ENCODE measurements at regions not wholly inside any gene's neighbourhood (a gene's known extent, or its start where the extent isn't known, plus 50 kb on each side); places are given as distances from the start of the nearest gene placed in this dataset.

DNA sequence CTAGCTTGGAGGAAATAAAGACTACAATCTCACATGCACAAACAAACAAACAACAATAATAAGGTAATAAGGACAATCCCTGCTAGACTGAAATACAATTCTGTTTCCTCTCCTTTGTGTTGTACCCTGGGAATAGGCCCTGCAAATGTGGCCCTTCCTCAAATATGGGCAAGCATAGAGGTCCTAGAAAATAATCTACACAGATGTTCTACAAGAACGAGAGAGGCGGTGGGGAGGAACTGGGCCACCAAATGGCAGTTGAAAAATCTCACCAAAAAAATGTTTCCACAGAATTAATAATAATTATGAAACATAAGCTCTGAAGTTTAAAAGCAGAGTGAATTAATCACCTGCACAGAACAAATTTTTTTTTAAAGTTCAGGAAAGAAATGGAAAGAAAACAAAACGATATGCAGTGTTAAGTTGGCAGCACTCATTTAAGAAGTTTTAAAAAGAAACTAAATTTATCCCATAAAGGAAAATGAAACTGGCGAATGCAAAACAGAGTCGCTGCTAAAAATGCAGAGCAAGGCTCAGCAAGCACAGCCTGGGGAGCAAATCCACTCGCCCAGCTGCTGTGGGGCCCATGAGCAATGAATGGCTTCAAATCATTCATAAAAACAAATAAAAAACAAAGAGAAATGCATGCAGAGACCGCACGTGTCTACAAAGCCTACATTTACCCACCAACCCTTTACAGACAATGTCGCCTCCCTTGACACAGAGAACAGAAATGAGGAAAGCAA lies 475.4 kb downstream of the OCA2 start:
- WGBS, 2 donors, result 88 to 91% methylated on average over 9 of the region's 9 CpGs
- Histone ChIP-seq H3K4me1 (ENCODE audit: control insufficient read depth in 5 of 5, insufficient read depth in 5 of 5, low read length in 5 of 5) (peaks cover 0 to 7% (median 0%) of the 10 kb centered on the region in 5 donors), H3K27me3 (ENCODE audit: control insufficient read depth in 3 of 3, insufficient read depth in 3 of 3, low read length in 2 of 3) (no peaks in the 10 kb centered on the region), H3K36me3 (ENCODE audit: control insufficient read depth in 4 of 4, insufficient read depth in 4 of 4, low read length in 4 of 4) (no peaks in the 10 kb centered on the region), H3K9me3 (ENCODE audit: control insufficient read depth in 4 of 4, insufficient read depth in 3 of 4, low read length in 3 of 4) (peaks cover 0 to 5% (median 1%) of the 10 kb centered on the region in 4 donors), H3K27ac (ENCODE audit: low read depth in 1 of 2, low read length in 1 of 2) (no peak overlapping the region), H3K9ac (ENCODE audit: insufficient read depth in 1 of 2, low read length in 2 of 2) (no peak overlapping the region), H3K4me3 (no peak overlapping the region)
- TF ChIP-seq, protein P1, sequence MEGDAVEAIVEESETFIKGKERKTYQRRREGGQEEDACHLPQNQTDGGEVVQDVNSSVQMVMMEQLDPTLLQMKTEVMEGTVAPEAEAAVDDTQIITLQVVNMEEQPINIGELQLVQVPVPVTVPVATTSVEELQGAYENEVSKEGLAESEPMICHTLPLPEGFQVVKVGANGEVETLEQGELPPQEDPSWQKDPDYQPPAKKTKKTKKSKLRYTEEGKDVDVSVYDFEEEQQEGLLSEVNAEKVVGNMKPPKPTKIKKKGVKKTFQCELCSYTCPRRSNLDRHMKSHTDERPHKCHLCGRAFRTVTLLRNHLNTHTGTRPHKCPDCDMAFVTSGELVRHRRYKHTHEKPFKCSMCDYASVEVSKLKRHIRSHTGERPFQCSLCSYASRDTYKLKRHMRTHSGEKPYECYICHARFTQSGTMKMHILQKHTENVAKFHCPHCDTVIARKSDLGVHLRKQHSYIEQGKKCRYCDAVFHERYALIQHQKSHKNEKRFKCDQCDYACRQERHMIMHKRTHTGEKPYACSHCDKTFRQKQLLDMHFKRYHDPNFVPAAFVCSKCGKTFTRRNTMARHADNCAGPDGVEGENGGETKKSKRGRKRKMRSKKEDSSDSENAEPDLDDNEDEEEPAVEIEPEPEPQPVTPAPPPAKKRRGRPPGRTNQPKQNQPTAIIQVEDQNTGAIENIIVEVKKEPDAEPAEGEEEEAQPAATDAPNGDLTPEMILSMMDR (IDR thresholded peaks at IDR 0.05; ENCODE audit: control extremely low read depth, extremely low read depth), result no peak
- ATAC-seq (ENCODE audit: insufficient read depth, low FRiP score) (no peak), DNase-seq (no peak)

DNA sequence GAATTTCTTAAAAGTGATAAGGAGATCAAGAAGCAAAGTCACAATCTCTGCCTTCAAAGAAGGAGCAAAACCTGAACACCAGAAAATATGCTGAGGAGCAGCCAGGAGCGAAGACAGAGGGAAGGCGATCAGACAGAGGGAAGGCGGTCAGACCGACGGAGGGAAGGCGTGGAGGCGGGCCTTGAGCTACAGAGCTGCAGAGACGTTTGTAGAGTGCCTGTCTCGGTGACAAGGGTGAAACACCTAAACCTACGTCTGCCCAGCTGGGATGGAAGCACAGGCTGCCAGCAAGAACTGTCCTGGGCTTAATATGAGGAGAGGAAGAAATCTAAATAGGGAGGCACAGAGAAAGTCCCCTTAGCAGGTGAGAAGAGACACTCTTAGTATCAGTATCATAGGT lies 476.0 kb downstream of the OCA2 start:
- ATAC-seq (ENCODE audit: insufficient read depth, low FRiP score), result no peak
- peaks cover 0 to 7% (median 0%) of the 10 kb centered on the region in 5 donors for H3K4me1 ChIP-seq (ENCODE audit: control insufficient read depth in 5 of 5, insufficient read depth in 5 of 5, low read length in 5 of 5)
- no peaks in the 10 kb centered on the region for H3K36me3 ChIP-seq (ENCODE audit: control insufficient read depth in 4 of 4, insufficient read depth in 4 of 4, low read length in 4 of 4)
- H3K9me3 ChIP-seq (ENCODE audit: control insufficient read depth in 4 of 4, insufficient read depth in 3 of 4, low read length in 3 of 4), result peaks cover 0 to 5% (median 1%) of the 10 kb centered on the region in 4 donors
- no peaks in the 10 kb centered on the region for H3K27me3 ChIP-seq (ENCODE audit: control insufficient read depth in 3 of 3, insufficient read depth in 3 of 3, low read length in 2 of 3)
- 68 to 77% methylated on average over 10 of the region's 10 CpGs for WGBS, 2 donors
- no peak overlapping the region for H3K4me3 ChIP-seq
- no peak for DNase-seq
- H3K9ac ChIP-seq (ENCODE audit: insufficient read depth in 1 of 2, low read length in 2 of 2), result no peak overlapping the region
- H3K27ac ChIP-seq (ENCODE audit: low read depth in 1 of 2, low read length in 1 of 2), result no peak overlapping the region
- TF ChIP-seq, protein P1 (IDR thresholded peaks at IDR 0.05; ENCODE audit: control extremely low read depth, extremely low read depth), result no peak

DNA sequence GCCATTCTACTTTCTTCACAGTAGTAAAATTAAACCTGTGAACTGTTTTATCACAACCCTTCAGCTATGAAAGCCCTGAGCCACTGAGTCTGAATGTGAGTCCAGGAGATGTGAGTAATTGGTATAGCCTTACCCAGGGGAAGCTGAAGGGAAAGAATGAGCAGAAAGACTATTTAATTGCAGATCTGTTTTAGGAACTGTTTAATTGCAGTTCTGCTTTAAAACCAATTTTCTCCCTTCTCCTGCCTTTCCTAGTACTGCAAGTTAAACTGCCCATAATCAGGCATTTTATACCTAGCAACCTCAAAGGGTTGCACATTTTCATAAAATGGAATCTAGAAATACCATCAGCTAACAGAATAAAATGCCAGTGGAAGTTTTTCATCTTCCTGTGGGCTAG lies 476.7 kb downstream of the OCA2 start:
- Histone ChIP-seq H3K27me3 (ENCODE audit: control insufficient read depth in 3 of 3, insufficient read depth in 3 of 3, low read length in 2 of 3) (no peaks in the 10 kb centered on the region), H3K36me3 (ENCODE audit: control insufficient read depth in 4 of 4, insufficient read depth in 4 of 4, low read length in 4 of 4) (no peaks in the 10 kb centered on the region), H3K27ac (ENCODE audit: low read depth in 1 of 2, low read length in 1 of 2) (no peak overlapping the region), H3K9me3 (ENCODE audit: control insufficient read depth in 4 of 4, insufficient read depth in 3 of 4, low read length in 3 of 4) (peaks cover 0 to 5% (median 1%) of the 10 kb centered on the region in 4 donors), H3K4me1 (ENCODE audit: control insufficient read depth in 5 of 5, insufficient read depth in 5 of 5, low read length in 5 of 5) (peaks cover 0 to 7% (median 0%) of the 10 kb centered on the region in 5 donors), H3K4me3 (no peak overlapping the region), H3K9ac (ENCODE audit: insufficient read depth in 1 of 2, low read length in 2 of 2) (no peak overlapping the region)
- TF ChIP-seq, protein P1 (IDR thresholded peaks at IDR 0.05; ENCODE audit: control extremely low read depth, extremely low read depth), result no peak
- DNase-seq (no peak), ATAC-seq (ENCODE audit: insufficient read depth, low FRiP score) (no peak)

DNA sequence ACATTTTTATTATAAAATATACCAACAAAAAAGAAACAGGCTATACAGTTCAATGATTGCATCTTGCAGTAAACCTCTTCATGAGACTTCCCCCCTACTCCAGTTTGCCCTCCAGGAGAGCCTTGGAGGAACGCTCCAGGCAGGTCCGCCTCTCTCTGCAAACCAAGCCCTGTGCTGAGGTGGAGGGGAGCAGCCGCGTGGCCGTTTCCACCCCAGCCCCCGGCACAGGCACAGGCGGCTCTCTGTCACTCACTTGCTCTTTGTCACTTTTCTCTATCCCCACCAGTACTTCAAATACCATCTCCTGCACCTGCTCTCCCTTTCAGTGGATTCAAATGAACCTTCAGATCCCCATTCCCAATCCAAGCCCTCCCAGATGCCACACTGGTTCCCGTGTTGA lies 479.9 kb downstream of the OCA2 start:
- no peak overlapping the region for H3K9ac ChIP-seq (ENCODE audit: insufficient read depth in 1 of 2, low read length in 2 of 2)
- 82 to 83% methylated on average over 8 of the region's 8 CpGs for WGBS, 2 donors
- H3K36me3 ChIP-seq (ENCODE audit: control insufficient read depth in 4 of 4, insufficient read depth in 4 of 4, low read length in 4 of 4), result no peaks in the 10 kb centered on the region
- H3K27me3 ChIP-seq (ENCODE audit: control insufficient read depth in 3 of 3, insufficient read depth in 3 of 3, low read length in 2 of 3), result no peaks in the 10 kb centered on the region
- TF ChIP-seq, protein P1 (IDR thresholded peaks at IDR 0.05; ENCODE audit: control extremely low read depth, extremely low read depth), result no peak
- no peaks in the 10 kb centered on the region for H3K9me3 ChIP-seq (ENCODE audit: control insufficient read depth in 4 of 4, insufficient read depth in 3 of 4, low read length in 3 of 4)
- no peak for DNase-seq
- H3K27ac ChIP-seq (ENCODE audit: low read depth in 1 of 2, low read length in 1 of 2), result no peak overlapping the region
- H3K4me3 ChIP-seq, result no peak overlapping the region
- H3K4me1 ChIP-seq (ENCODE audit: control insufficient read depth in 5 of 5, insufficient read depth in 5 of 5, low read length in 5 of 5), result peaks cover 0 to 7% (median 0%) of the 10 kb centered on the region in 5 donors
- no peak for ATAC-seq (ENCODE audit: insufficient read depth, low FRiP score)

Measured in lung (tissue), 11 donors.